SK-N-SH treated with all-trans-retinoic acid at 6 μM for 48 hours (cell line): ENCODE measurements at regions not wholly inside any gene's neighbourhood (a gene's known extent, or its start where the extent isn't known, plus 50 kb on each side); places are given as distances from the start of the nearest gene placed in this dataset.

Source experiments
- ATAC-seq: fragments of 200-7000 bp; cut with Tn5 transposase; 3 replicates; pipeline ENCODE4 v1.9.1; 2020; ENCODE audit warnings: mild to moderate bottlenecking, moderate library complexity
- ARNTL ChIP-seq: fragments of 450-650 bp; formaldehyde crosslinking; IDR thresholded peaks from 2 replicates; pipeline ENCODE4 v1.5.0; 2020; ENCODE audit warnings: low read depth, mild to moderate bottlenecking, moderate library complexity, borderline replicate concordance
- BACH2 ChIP-seq: fragments of 250-450 bp; sonication (Bioruptor Pico); IDR thresholded peaks from 2 replicates; pipeline ENCODE4 v1.9.0; 2021; ENCODE audit warnings: mild to moderate bottlenecking, borderline replicate concordance
- CREB5 ChIP-seq: fragments of 250-450 bp; sonication (Bioruptor Pico); IDR thresholded peaks from 2 replicates; pipeline ENCODE4 v1.5.1; 2020; ENCODE audit warnings: low read depth, mild to moderate bottlenecking, moderate library complexity
- CSDC2 ChIP-seq: fragments of 250-450 bp; sonication (Bioruptor Pico); IDR thresholded peaks from 2 replicates; pipeline ENCODE4 v1.5.0; 2020; ENCODE audit warnings: mild to moderate bottlenecking, moderate library complexity
- CSRNP3 ChIP-seq: fragments of 250-450 bp; sonication (Bioruptor Pico); IDR thresholded peaks from 2 replicates; pipeline ENCODE4 v1.5.1; 2021; ENCODE audit warnings: mild to moderate bottlenecking, moderate library complexity
- ISL1 ChIP-seq: fragments of 250-450 bp; sonication (Bioruptor Pico); IDR thresholded peaks from 2 replicates; pipeline ENCODE4 v2.1.2; 2022; ENCODE audit warnings: mild to moderate bottlenecking, moderate library complexity
- PATZ1 ChIP-seq: fragments of 250-450 bp; sonication (Bioruptor Pico); IDR thresholded peaks from 2 replicates; pipeline ENCODE4 v1.8.0; 2020; ENCODE audit warnings: mild to moderate bottlenecking, moderate library complexity, borderline replicate concordance
- POU6F1 ChIP-seq: fragments of 250-450 bp; sonication (Bioruptor Pico); IDR thresholded peaks from 2 replicates; pipeline ENCODE4 v1.8.0; 2021; ENCODE audit warnings: low read depth, mild to moderate bottlenecking, moderate library complexity, borderline replicate concordance
- RARB ChIP-seq: fragments of 250-450 bp; sonication (Bioruptor Pico); IDR thresholded peaks from 2 replicates; pipeline ENCODE4 v1.8.0; 2021; ENCODE audit warnings: mild to moderate bottlenecking, moderate library complexity
- TCF4 ChIP-seq: fragments of 250-450 bp; sonication (Bioruptor Pico); IDR thresholded peaks from 2 replicates; pipeline ENCODE4 v1.8.0; 2021; ENCODE audit warnings: mild to moderate bottlenecking, moderate library complexity, borderline replicate concordance
- TOX ChIP-seq: fragments of 250-450 bp; sonication (Bioruptor Pico); IDR thresholded peaks from 2 replicates; pipeline ENCODE4 v1.8.0; 2021; ENCODE audit warnings: mild to moderate bottlenecking, moderate library complexity, borderline replicate concordance
- TSHZ2 ChIP-seq: fragments of 250-450 bp; sonication (Bioruptor Pico); IDR thresholded peaks from 2 replicates; pipeline ENCODE4 v1.5.0; 2020; ENCODE audit warnings: mild to moderate bottlenecking, moderate library complexity
- ZC3H10 ChIP-seq: fragments of 250-450 bp; sonication (Bioruptor Pico); IDR thresholded peaks from 2 replicates; pipeline ENCODE4 v1.5.1; 2021; ENCODE audit warnings: mild to moderate bottlenecking, moderate library complexity
- ZFP3 ChIP-seq: fragments of 250-450 bp; sonication (Bioruptor Pico); IDR thresholded peaks from 2 replicates; pipeline ENCODE4 v1.5.0; 2020; ENCODE audit warnings: mild to moderate bottlenecking, moderate library complexity
- ZFP30 ChIP-seq: fragments of 450-650 bp; formaldehyde crosslinking; IDR thresholded peaks from 2 replicates; pipeline ENCODE4 v1.5.0; 2022; ENCODE audit warnings: mild to moderate bottlenecking, moderate library complexity
- ZNF70 ChIP-seq: fragments of 450-650 bp; formaldehyde crosslinking; IDR thresholded peaks from 2 replicates; pipeline ENCODE4 v1.5.0; 2020; ENCODE audit warnings: mild to moderate bottlenecking, moderate library complexity
- ZNF8 ChIP-seq: fragments of 450-650 bp; formaldehyde crosslinking; IDR thresholded peaks from 2 replicates; pipeline ENCODE4 v1.5.0; 2020; ENCODE audit warnings: mild to moderate bottlenecking, moderate library complexity

GRCh38 chr11:119909077-119909476, 180.1 kb upstream of the NECTIN1 start:
- TF ChIP-seq CSRNP3 (CRISPR knock-in tag) (no peak), CREB5 (CRISPR knock-in tag) (no peak), TSHZ2 (CRISPR knock-in tag) (no peak), ZFP3 (CRISPR knock-in tag) (no peak)
- ATAC-seq = no peak

- ATAC-seq = peak; percentile 34; the same call in 1 of the 3 replicates
- TF ChIP-seq ARNTL (CRISPR knock-in tag) (no peak), TSHZ2 (CRISPR knock-in tag) (no peak), RARB (no peak), PATZ1 (CRISPR knock-in tag) (no peak), TCF4 (no peak), ISL1 (CRISPR knock-in tag) (no peak), CSDC2 (CRISPR knock-in tag) (no peak), POU6F1 (no peak), ZNF70 (CRISPR knock-in tag) (no peak), ZFP3 (CRISPR knock-in tag) (no peak), TOX (CRISPR knock-in tag) (no peak), ZFP30 (CRISPR knock-in tag) (no peak), ZNF8 (no peak), CREB5 (CRISPR knock-in tag) (no peak), ZC3H10 (CRISPR knock-in tag) (no peak), BACH2 (no peak)
Measured at GRCh38 chr11:119908573-119908904, 179.5 kb upstream of the NECTIN1 start.
